GM23338 (cell line): ENCODE measurements at regions not wholly inside any gene's neighbourhood (a gene's known extent, or its start where the extent isn't known, plus 50 kb on each side); places are given as distances from the start of the nearest gene placed in this dataset.

Experiments used
- ATAC-seq: fragments of 200-7000 bp; cut with Tn5 transposase; 3 replicates; pipeline ENCODE4 v1.9.1; 2020
- DNase-seq: peaks from one replicate; pipeline ENCODE4 v3.0.0-alpha.2; 2015; ENCODE audit warnings: low spot score
- H2AFZ ChIP-seq: fragments of 200-600 bp; sonication (generic); 2 replicates; pipeline ENCODE4 v1.8.0; 2016; ENCODE audit warnings: antibody characterized with exemption, mild to moderate bottlenecking, moderate library complexity
- H3F3A ChIP-seq: fragments of 200-600 bp; sonication (generic); replicated peaks from 2 replicates; pipeline ENCODE4 v1.8.0; 2017; ENCODE audit warnings: antibody characterized with exemption, mixed run types, low read depth
- H3K27ac ChIP-seq: fragments of 200-600 bp; sonication (generic); 2 replicates; pipeline ENCODE4 v1.6.1; 2016; ENCODE audit warnings: low read depth
- H3K27me3 ChIP-seq: fragments of 200-600 bp; sonication (generic); 2 replicates; pipeline ENCODE4 v1.8.0; 2016; ENCODE audit warnings: mild to moderate bottlenecking, mixed run types, moderate library complexity; ENCODE audit not compliant: insufficient read depth
- H3K36me3 ChIP-seq: fragments of 200-600 bp; sonication (generic); 2 replicates; pipeline ENCODE4 v1.8.0; 2016; ENCODE audit warnings: mild to moderate bottlenecking; ENCODE audit not compliant: insufficient read depth
- H3K4me1 ChIP-seq: fragments of 200-600 bp; sonication (generic); 2 replicates; pipeline ENCODE4 v1.8.0; 2016; ENCODE audit warnings: mild to moderate bottlenecking, moderate library complexity; ENCODE audit not compliant: insufficient read depth
- H3K4me2 ChIP-seq: fragments of 200-600 bp; sonication (generic); 2 replicates; pipeline ENCODE4 v1.7.1; 2017; ENCODE audit warnings: mixed run types
- H3K4me3 ChIP-seq: fragments of 200-600 bp; sonication (generic); 2 replicates; pipeline ENCODE4 v1.6.1; 2016; ENCODE audit warnings: mixed run types
- H3K79me2 ChIP-seq: fragments of 200-600 bp; sonication (generic); replicated peaks from 2 replicates; pipeline ENCODE4 v1.8.0; 2017; ENCODE audit warnings: mild to moderate bottlenecking; ENCODE audit not compliant: insufficient read depth
- H3K9me2 ChIP-seq: fragments of 200-600 bp; sonication (generic); 2 replicates; pipeline ENCODE4 v1.8.0; 2017; ENCODE audit not compliant: insufficient read depth
- H4K20me1 ChIP-seq: fragments of 200-600 bp; sonication (generic); replicated peaks from 2 replicates; pipeline ENCODE4 v1.8.0; 2017; ENCODE audit warnings: mild to moderate bottlenecking; ENCODE audit not compliant: insufficient read depth
- H3K27ac Mint-ChIP-seq: 2 replicates; pipeline ENCODE4 v1.8.0; 2020; ENCODE audit warnings: inconsistent platforms, mild to moderate bottlenecking, moderate library complexity, mixed read lengths
- H3K27me3 Mint-ChIP-seq: 3 replicates; pipeline ENCODE4 v1.8.0; 2022; ENCODE audit warnings: low read depth, mild to moderate bottlenecking, moderate library complexity, mixed read lengths, inconsistent platforms; ENCODE audit not compliant: insufficient read depth, poor library complexity
- H3K36me3 Mint-ChIP-seq: 3 replicates; pipeline ENCODE4 v1.8.0; 2021; ENCODE audit warnings: low read depth, mild to moderate bottlenecking, inconsistent platforms, moderate library complexity, mixed read lengths
- H3K4me1 Mint-ChIP-seq: 3 replicates; pipeline ENCODE4 v1.8.0; 2020; ENCODE audit warnings: mild to moderate bottlenecking, inconsistent platforms, mixed read lengths
- H3K4me3 Mint-ChIP-seq: 3 replicates; pipeline ENCODE4 v1.8.0; 2021; ENCODE audit warnings: moderate library complexity, mild to moderate bottlenecking, inconsistent platforms, mixed read lengths
- H3K9me3 Mint-ChIP-seq: 3 replicates; pipeline ENCODE4 v1.8.0; 2020; ENCODE audit warnings: moderate library complexity, mild to moderate bottlenecking, inconsistent platforms, mixed read lengths
- CTCF ChIP-seq, 2 experiments: fragments of 200-600 bp in 1 of 2; sonication (generic) in 1 of 2; conservative IDR thresholded peaks; 2 replicates each; pipeline versions ENCODE4 v1.5.1 to v1.6.1; 2016 to 2017; ENCODE audit warnings: antibody characterized with exemption in 2 of 2, low read depth in 2 of 2, mild to moderate bottlenecking in 2 of 2, moderate library complexity in 1 of 2
- ETS1 ChIP-seq: IDR thresholded peaks from 2 replicates; pipeline ENCODE4 v1.6.1; 2016; ENCODE audit warnings: antibody characterized with exemption
- EZH2 ChIP-seq: fragments of 200-600 bp; sonication (generic); IDR thresholded peaks from one replicate; pipeline ENCODE4 v1.8.0; 2017; ENCODE audit warnings: antibody characterized with exemption, mild to moderate bottlenecking, low read depth; ENCODE audit not compliant: unreplicated experiment
- EZH2phosphoT487 ChIP-seq: fragments of 200-600 bp; sonication (generic); IDR thresholded peaks from one replicate; pipeline ENCODE4 v1.8.1; 2018; ENCODE audit warnings: antibody characterized with exemption; ENCODE audit not compliant: unreplicated experiment
- JUNB ChIP-seq: IDR thresholded peaks from one replicate; pipeline ENCODE4 v1.6.1; 2016; ENCODE audit warnings: antibody characterized with exemption; ENCODE audit not compliant: unreplicated experiment
- NANOG ChIP-seq: IDR thresholded peaks from 2 replicates; pipeline ENCODE4 v1.6.1; 2016; ENCODE audit warnings: antibody characterized with exemption, borderline replicate concordance
- POLR2AphosphoS5 ChIP-seq: IDR thresholded peaks from 2 replicates; pipeline ENCODE4 v1.6.1; 2016; ENCODE audit warnings: antibody characterized with exemption, low read depth
- REST ChIP-seq: IDR thresholded peaks from one replicate; pipeline ENCODE4 v1.6.1; 2018; ENCODE audit warnings: antibody characterized with exemption; ENCODE audit not compliant: unreplicated experiment
- STAT1 ChIP-seq: IDR thresholded peaks from one replicate; pipeline ENCODE4 v1.6.1; 2016; ENCODE audit warnings: antibody characterized with exemption; ENCODE audit not compliant: unreplicated experiment
- ZNF331 ChIP-seq: fragments of 250-450 bp; sonication (Bioruptor Pico); IDR thresholded peaks from 2 replicates; pipeline ENCODE4 v1.5.0; 2020; ENCODE audit warnings: low read depth, mild to moderate bottlenecking, moderate library complexity

- Mint-ChIP-seq H3K36me3 (no peaks in the 10 kb centered on the region), H3K9me3 (peaks cover 4% of the 10 kb centered on the region; the same call in 2 of the 3 replicates), H3K4me1 (peaks cover 10% of the 10 kb centered on the region), H3K27me3 (peaks cover 4% of the 10 kb centered on the region), H3K4me3 (no peak overlapping the region), H3K27ac (no peak overlapping the region)
- Histone ChIP-seq H3K4me2 (no peak overlapping the region), H4K20me1 (no peaks in the 10 kb centered on the region), H3K36me3 (no peaks in the 10 kb centered on the region), H2AFZ (peak overlapping the region; percentile 78), H3K4me1 (peaks cover 8% of the 10 kb centered on the region; the same call in 1 of the 2 replicates), H3F3A (no peaks in the 10 kb centered on the region), H3K27ac (no peak overlapping the region), H3K4me3 (no peak overlapping the region), H3K9me2 (peaks cover 5% of the 10 kb centered on the region; the same call in 1 of the 2 replicates), H3K79me2 (no peaks in the 10 kb centered on the region), H3K27me3 (no peaks in the 10 kb centered on the region)
- TF ChIP-seq POLR2AphosphoS5, result no peak
- TF ChIP-seq ETS1, result no peak
- TF ChIP-seq CTCF (conservative IDR thresholded peaks at IDR 0.05; ENCODE audit: low read depth in 2 of 2), result no peak
- TF ChIP-seq REST, result no peak
- TF ChIP-seq EZH2phosphoT487, result no peak
- no peak for TF ChIP-seq STAT1
- no peak for TF ChIP-seq JUNB
- TF ChIP-seq EZH2, result no peak
- TF ChIP-seq NANOG, result no peak
- TF ChIP-seq ZNF331, result no peak
- ATAC-seq (no peak), DNase-seq (no peak)
Measured at GRCh38 chr12:98439981-98440581, 75.3 kb upstream of the TMPO start.
